GM19463 (cell line): ENCODE measurements at regions not wholly inside any gene's neighbourhood (a gene's known extent, or its start where the extent isn't known, plus 50 kb on each side); places are given as distances from the start of the nearest gene placed in this dataset.
"Not testable (repeated sequence)": the region's sequence is repeated elsewhere in the genome, so short reads cannot be mapped to it uniquely, and the experiment has no call there.

Experiments
- ATAC-seq: cut with Tn5 transposase; IDR thresholded peaks from one replicate; pipeline ENCODE4 v1.9.1; 2021; ENCODE audit warnings: mild to moderate bottlenecking, moderate library complexity; ENCODE audit not compliant: unreplicated experiment

DNA sequence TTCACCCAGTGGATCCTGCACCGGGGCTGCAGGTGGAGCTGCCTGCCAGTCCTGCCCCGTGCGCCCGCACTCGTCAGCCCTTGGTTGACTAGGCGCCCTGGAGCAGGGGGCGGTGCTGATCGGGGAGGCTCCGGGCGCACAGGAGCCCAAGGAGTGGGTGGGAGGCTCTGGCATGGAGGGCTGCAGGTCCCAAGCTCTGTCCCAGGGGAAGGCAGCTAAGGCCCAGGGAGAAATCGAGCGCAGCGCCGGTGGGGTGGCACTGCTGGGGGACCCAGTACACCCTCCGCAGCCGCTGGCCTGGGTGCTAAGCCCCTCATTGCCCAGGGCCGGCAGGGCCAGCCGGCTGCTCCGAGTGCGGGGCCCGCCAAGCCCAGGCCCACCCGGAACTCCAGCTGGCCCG is 323.4 kb upstream of the CITED2 start:
- ATAC-seq = not testable (repeated sequence)

GRCh38 chr6:139696991-139697390 is 322.5 kb upstream of the CITED2 start:
- ATAC-seq = not testable (repeated sequence)

GRCh38 chr6:139695361-139695760 is 320.9 kb upstream of the CITED2 start:
- ATAC-seq = no peak

DNA sequence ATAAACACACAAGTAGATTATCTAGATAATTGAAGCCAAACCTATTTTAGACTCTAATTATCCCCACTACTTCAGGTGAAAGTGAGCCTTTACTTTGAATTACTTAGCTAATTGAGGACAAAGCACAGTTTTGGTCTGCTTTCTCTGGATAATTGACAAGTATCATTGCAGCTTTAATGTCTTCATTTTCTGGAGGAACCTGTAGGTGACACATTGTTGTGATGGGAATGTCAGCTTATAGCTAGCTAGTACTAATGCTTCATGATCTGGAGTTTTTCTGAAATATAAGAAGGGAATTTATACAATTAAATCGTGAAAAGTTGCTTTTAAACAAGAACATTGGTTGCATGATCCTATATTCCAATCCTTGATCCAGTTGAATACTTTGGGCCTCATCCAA is 319.3 kb upstream of the CITED2 start:
- ATAC-seq = no peak

GRCh38 chr6:139690007-139690406 is 315.6 kb upstream of the CITED2 start:
- ATAC-seq = no peak

DNA sequence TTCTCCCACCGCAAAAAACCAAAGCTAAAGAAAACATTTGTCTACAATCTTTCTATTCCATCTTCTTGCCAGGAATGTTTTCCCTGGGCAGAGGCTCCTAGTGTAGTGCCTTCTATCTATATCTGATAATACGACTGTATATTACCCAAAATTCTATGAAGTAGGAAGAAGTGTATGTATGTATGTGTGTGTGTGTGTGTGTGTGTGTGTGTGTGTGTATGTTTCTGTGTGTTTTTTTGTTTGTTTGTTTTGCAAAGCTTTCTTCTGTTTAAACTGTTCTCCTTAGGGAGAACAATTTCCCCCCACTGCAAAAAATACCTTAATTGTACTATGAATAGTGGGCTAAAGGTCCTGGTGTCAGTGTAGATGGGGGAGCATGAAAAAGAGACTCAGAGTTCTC is 312.6 kb upstream of the CITED2 start:
- ATAC-seq = no peak

- ATAC-seq = no peak
Observed at GRCh38 chr6:139686308-139686707, 311.9 kb upstream of the CITED2 start.

- ATAC-seq = no peak
Observed at GRCh38 chr6:139685009-139685408, 310.6 kb upstream of the CITED2 start.

- ATAC-seq = no peak
Observed at GRCh38 chr6:139680819-139681218, 306.4 kb upstream of the CITED2 start.

DNA sequence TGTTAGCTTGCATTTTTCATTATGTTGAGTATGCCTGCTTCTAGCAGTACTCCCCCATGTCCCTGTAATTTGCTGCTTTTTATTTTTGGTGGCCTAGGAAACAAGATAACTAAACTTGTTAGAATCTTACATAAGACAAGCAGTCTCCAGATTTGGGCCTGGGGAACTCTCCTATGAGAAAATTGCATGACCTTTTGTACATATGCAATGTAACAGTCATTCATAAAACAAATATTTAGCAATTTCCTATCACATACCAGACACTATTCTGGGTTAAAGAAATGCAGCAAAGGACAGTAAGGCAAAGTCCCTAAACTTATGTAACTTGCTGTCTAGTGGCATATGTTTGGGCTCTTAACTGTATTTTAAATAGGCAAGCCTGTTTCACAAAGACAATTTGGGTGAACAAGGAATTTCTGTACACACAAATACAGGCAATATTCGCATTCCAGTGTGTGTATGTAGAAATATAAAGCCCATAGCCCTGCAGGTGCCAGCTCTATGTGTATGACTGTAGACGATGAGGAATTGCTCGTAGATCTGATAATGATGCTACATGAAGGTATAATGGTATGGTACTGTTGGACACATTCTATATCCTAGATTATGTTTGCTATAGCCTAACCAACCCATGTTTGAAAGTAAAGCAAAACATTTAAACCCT is 305.2 kb upstream of the CITED2 start:
- ATAC-seq = no peak

GRCh38 chr6:139676718-139677117 is 302.3 kb upstream of the CITED2 start:
- no peak for ATAC-seq

DNA sequence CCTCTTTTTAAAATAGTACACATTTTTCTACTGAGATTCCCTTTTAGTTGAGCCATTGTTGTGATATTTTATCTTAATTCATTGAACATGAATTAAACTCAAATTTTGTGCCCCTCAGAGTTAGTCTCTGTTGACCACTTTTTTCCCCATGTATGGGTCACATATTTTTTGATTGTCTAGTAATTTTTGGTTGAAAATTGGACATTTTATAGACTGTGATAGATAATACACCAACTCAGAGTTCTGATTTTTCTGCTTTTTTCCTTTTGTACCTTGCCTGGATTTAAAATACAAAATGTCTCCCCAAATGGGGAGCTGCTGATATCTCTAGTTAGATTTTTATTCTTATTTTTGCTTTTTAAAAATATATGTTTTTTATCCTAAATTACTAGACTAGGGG is 291.8 kb upstream of the CITED2 start:
- ATAC-seq = no peak

- ATAC-seq = no peak
Observed at GRCh38 chr6:139663996-139664395, 289.5 kb upstream of the CITED2 start.

- no peak for ATAC-seq
Observed at GRCh38 chr6:139659711-139660110, 285.3 kb upstream of the CITED2 start.

DNA sequence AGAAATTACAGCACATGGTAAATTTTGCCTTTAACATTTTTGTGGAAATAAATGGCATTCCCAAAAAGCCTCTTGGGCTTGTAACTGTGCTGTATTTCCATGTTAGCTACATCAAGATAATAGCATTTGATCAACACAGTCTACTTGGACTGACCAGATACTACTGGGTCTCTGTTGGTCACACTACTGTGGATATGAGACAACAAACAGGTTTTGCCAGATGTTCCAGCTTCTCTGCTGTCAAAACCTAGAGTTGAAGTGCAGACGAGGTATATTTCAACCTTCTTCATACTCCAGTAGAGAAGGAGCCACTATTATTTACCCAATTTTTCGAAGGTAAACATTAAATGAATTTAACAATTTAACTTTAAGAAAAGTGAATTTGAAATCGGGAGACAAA is 284.7 kb upstream of the CITED2 start:
- no peak for ATAC-seq

- ATAC-seq = no peak
Observed at GRCh38 chr6:139657119-139657518, 282.7 kb upstream of the CITED2 start.

DNA sequence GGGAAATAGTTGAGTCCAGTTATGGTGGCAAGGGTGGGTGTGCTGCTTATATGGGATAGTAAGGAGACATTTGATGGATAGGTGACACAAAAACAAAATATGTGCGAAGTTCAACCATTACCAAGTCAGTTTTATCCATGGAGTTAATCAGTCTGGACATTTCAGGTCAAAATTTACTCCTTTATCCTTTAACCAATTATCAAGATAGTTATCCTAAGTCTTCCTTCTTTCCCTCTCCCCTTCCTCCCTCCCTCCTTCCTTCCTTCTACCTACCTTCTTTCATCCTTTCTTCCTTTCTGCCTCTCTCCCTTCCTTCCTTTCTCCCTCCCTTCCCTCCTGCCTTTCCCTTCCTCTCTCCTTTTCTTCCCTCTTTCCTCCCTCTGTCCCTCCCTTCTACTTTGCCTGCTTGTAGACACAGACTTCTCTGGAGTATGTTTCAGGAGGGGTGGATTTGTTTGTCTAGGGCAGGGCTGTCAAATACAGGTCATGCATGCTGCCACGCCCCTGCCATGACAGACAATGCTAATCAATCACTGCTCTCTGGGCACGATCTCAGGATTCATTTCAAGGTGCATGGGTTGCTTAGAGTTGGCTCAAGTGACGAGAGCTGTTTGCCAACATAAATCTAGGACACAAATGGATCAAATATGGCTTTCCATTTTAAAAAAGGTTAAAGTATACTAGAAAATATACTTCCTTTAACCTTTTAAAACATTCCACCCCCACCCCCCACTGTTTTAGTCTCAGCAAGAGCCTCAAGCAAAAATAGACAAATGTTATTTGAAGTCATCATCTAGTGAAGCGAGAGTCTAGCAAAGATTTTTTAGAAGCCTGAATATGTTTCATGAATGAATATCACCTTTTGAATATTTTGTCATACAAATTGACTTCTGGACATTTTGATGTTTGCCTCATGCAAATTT is 281.6 kb upstream of the CITED2 start:
- ATAC-seq = no peak

GRCh38 chr6:139654888-139655782 is 280.7 kb upstream of the CITED2 start:
- ATAC-seq = no peak

DNA sequence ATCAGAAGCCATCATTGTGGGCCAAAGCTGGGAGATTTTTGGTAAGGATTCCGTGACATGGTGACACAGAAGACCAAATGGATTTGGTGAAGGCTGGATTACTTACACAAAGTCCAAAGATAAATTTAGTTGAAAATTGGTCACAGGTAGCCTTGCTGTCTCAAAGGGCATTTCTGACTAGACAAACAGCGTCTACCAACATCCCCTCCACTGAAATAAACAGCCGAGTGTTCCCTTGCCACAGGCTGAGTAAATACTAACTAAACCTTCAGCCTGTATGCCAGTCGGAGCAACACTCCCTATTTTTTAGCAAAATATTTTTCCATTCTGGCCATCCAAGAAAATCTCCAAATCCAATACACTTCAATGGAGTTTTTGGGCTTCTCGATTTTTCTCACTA is 279.9 kb upstream of the CITED2 start:
- ATAC-seq = no peak

- ATAC-seq = no peak
Observed at GRCh38 chr6:139653111-139653510, 278.7 kb upstream of the CITED2 start.

DNA sequence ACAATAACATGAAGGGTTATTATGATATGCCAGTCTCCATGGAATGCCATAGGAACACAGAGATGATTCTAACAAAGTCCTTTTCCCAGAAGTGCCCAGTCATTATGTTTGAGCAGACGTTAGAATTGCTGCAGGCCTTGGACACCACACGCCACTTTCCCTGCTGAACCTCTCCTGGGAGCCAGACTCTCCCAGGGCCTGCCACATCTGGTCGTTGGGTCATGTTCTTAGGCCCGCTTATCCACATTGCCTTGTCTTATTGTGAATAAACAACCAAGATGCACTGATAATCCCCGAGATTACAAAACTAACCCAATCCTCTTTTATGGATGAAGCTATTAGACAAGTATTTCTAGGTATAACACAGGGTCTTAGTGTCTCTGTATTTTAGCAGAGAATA is 276.5 kb upstream of the CITED2 start:
- no peak for ATAC-seq
